Skeletal muscle tissue (tissue), 3 donors: ENCODE measurements at regions not wholly inside any gene's neighbourhood (a gene's known extent, or its start where the extent isn't known, plus 50 kb on each side); places are given as distances from the start of the nearest gene placed in this dataset.

Experiments
- H3K27ac ChIP-seq: one replicate; pipeline ENCODE4 v1.7.0; 2013; ENCODE audit warnings: mild to moderate bottlenecking, low read depth, low read length, inconsistent platforms
- H3K27me3 ChIP-seq, 3 donors: one replicate each; pipeline ENCODE4 v1.7.0; 2013; ENCODE audit warnings: low read length in 3 of 3; ENCODE audit not compliant: control insufficient read depth in 3 of 3, insufficient read depth in 3 of 3
- H3K36me3 ChIP-seq, 3 donors: one replicate each; pipeline ENCODE4 v1.7.0; 2013; ENCODE audit warnings: low read length in 3 of 3; ENCODE audit not compliant: control insufficient read depth in 3 of 3, insufficient read depth in 3 of 3
- H3K4me1 ChIP-seq, 3 donors: one replicate each; pipeline ENCODE4 v1.7.0; 2013; ENCODE audit warnings: low read length in 3 of 3, mild to moderate bottlenecking in 3 of 3; ENCODE audit not compliant: control insufficient read depth in 3 of 3, insufficient read depth in 3 of 3
- H3K4me3 ChIP-seq, 3 donors: one replicate each; pipeline ENCODE4 v1.7.0; 2013; ENCODE audit warnings: low read length in 3 of 3
- H3K9ac ChIP-seq, 3 donors: one replicate each; pipeline ENCODE4 v1.7.0; 2013; ENCODE audit warnings: low read length in 3 of 3, mild to moderate bottlenecking in 3 of 3, moderate library complexity in 2 of 3, low read depth in 1 of 3
- H3K9me3 ChIP-seq, 3 donors: one replicate each; pipeline ENCODE4 v1.7.0; 2013; ENCODE audit warnings: low read length in 3 of 3; ENCODE audit not compliant: control insufficient read depth in 3 of 3
- donor health status: Osteomylitis.

DNA sequence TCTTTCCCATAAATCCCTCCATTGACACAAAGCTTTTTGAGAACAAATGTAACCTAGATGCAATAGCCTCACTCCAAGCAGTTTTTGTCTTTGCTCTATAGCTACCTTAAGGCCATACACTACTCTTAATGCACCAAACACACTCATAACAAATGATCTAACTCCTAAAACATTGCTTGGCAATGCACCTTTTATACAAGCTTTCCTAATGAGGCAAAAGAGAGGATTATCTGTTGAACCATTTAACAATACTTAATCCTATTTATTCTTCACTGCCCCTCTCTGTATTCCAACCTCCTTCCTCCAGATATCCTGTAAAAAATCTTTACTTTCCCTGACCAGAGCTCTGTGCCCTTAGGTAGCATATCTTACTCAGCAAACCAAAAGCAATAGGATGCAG, 558.1 kb upstream of the MDFIC2 start:
- H3K36me3 ChIP-seq = no peaks in the 10 kb centered on the region
- H3K4me1 ChIP-seq = no peaks in the 10 kb centered on the region
- peaks cover 0 to 2% (median 0%) of the 10 kb centered on the region in 3 donors for H3K9me3 ChIP-seq
- no peak overlapping the region for H3K27ac ChIP-seq
- H3K4me3 ChIP-seq = no peak overlapping the region
- H3K9ac ChIP-seq = no peak overlapping the region
- H3K27me3 ChIP-seq = no peaks in the 10 kb centered on the region

- Histone ChIP-seq H3K36me3 (no peaks in the 10 kb centered on the region), H3K27ac (no peak overlapping the region), H3K27me3 (no peaks in the 10 kb centered on the region), H3K4me3 (no peak overlapping the region), H3K9me3 (peaks cover 0 to 5% (median 2%) of the 10 kb centered on the region in 3 donors), H3K9ac (no peak overlapping the region), H3K4me1 (no peaks in the 10 kb centered on the region)
Observed at GRCh38 chr3:70868561-70868960, 556.1 kb upstream of the MDFIC2 start.

- Histone ChIP-seq H3K9ac (no peak overlapping the region), H3K4me1 (no peaks in the 10 kb centered on the region), H3K9me3 (peaks cover 0 to 5% (median 0%) of the 10 kb centered on the region in 3 donors), H3K27ac (no peak overlapping the region), H3K36me3 (no peaks in the 10 kb centered on the region), H3K27me3 (no peaks in the 10 kb centered on the region), H3K4me3 (no peak overlapping the region)
Observed at GRCh38 chr3:70863049-70863448, 550.6 kb upstream of the MDFIC2 start.

DNA sequence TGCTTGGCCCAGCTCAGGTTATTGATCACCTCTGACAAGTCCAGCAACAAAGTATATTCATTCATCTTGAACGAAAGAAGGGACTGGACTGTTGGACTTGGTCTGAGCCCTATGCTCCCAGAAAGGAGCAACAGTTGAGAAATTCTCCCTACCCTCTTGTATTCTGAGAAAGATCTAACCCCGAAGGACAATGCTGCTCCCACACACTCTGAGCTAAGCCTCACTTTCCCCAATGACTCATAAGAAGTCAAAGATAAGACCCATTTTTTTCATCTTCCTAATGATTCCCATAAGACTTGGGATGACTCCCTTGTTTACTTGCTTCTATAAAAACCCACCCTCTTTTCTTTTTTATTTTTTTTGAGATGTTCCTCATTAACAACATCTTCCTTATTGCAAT, 549.4 kb upstream of the MDFIC2 start:
- H3K27me3 ChIP-seq = no peaks in the 10 kb centered on the region
- no peak overlapping the region for H3K4me3 ChIP-seq
- no peak overlapping the region for H3K9ac ChIP-seq
- peaks cover 0 to 5% (median 0%) of the 10 kb centered on the region in 3 donors for H3K9me3 ChIP-seq
- peak overlapping the region; percentile 34 for H3K27ac ChIP-seq
- no peaks in the 10 kb centered on the region for H3K36me3 ChIP-seq
- no peaks in the 10 kb centered on the region for H3K4me1 ChIP-seq

DNA sequence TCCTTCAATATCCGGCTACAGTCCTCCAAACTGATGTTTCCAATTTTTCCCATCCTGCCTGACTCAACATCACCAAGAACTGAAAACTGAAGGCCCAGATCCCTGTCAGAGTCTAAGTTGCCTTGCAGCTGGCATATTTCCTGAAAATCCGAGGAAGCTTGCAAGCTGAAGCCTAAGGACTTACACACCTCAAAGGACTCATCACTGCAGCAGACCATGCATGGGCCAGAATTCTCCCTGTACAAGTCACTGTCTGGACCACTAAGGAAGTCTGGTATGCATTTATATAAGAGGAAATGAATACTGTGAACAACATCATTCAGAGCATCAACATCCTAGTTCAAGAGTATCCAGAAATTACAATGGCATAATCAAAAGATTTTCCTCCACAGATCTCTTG, 548.8 kb upstream of the MDFIC2 start:
- no peak overlapping the region for H3K9ac ChIP-seq
- H3K27me3 ChIP-seq = no peaks in the 10 kb centered on the region
- no peak overlapping the region for H3K4me3 ChIP-seq
- H3K9me3 ChIP-seq = peaks cover 0 to 5% (median 0%) of the 10 kb centered on the region in 3 donors
- H3K27ac ChIP-seq = peak overlapping the region; percentile 34
- H3K36me3 ChIP-seq = no peaks in the 10 kb centered on the region
- H3K4me1 ChIP-seq = no peaks in the 10 kb centered on the region

- H3K4me3 ChIP-seq = no peak overlapping the region
- H3K27ac ChIP-seq = no peak overlapping the region
- no peaks in the 10 kb centered on the region for H3K27me3 ChIP-seq
- no peaks in the 10 kb centered on the region for H3K9me3 ChIP-seq
- H3K4me1 ChIP-seq = peaks cover 0 to 3% (median 0%) of the 10 kb centered on the region in 3 donors
- H3K36me3 ChIP-seq = no peaks in the 10 kb centered on the region
- H3K9ac ChIP-seq = no peak overlapping the region
Observed at GRCh38 chr3:70857916-70858315, 545.5 kb upstream of the MDFIC2 start.

- no peak overlapping the region for H3K9ac ChIP-seq
Observed at GRCh38 chr3:70856414-70857162, 544.1 kb upstream of the MDFIC2 start.

DNA sequence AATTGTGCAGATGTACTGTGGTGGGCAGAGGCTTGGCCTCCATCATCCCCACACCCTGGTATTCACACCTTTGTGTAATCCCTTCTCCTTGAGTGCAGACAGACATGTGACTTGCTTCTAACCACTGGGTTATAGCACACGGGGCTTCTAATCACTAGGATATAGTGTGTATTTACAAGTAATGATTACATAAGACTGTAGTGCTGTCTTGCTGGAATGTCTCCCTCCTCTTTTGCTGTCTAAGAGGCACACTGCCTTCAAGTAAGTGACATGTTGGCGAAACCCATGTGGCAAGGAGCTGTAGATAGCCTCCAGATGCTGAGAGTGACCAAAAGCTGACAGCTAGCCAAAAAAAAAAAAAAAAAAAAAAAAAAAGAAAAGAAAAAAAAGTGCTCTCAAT, 542.7 kb upstream of the MDFIC2 start:
- Histone ChIP-seq H3K9me3 (no peaks in the 10 kb centered on the region), H3K9ac (no peak overlapping the region), H3K36me3 (no peaks in the 10 kb centered on the region), H3K4me1 (peaks cover 3 to 7% (median 4%) of the 10 kb centered on the region in 3 donors), H3K27ac (no peak overlapping the region), H3K27me3 (no peaks in the 10 kb centered on the region), H3K4me3 (no peak overlapping the region)

More at GRCh38 chr3:70856414-70857162, 544.1 kb upstream of the MDFIC2 start:
- Histone ChIP-seq H3K4me1 (peaks cover 2 to 4% (median 3%) of the 10 kb centered on the region in 3 donors), H3K36me3 (no peaks in the 10 kb centered on the region), H3K27ac (no peak overlapping the region), H3K4me3 (no peak overlapping the region), H3K9me3 (no peaks in the 10 kb centered on the region), H3K27me3 (no peaks in the 10 kb centered on the region)

GRCh38 chr3:70854108-70854507, 541.7 kb upstream of the MDFIC2 start:
- Histone ChIP-seq H3K9me3 (no peaks in the 10 kb centered on the region), H3K4me3 (no peak overlapping the region), H3K27ac (no peak overlapping the region), H3K27me3 (no peaks in the 10 kb centered on the region), H3K36me3 (no peaks in the 10 kb centered on the region), H3K4me1 (peaks cover 3 to 7% (median 4%) of the 10 kb centered on the region in 3 donors), H3K9ac (no peak overlapping the region)

GRCh38 chr3:70853161-70853944, 540.9 kb upstream of the MDFIC2 start:
- Histone ChIP-seq H3K27ac (no peak overlapping the region), H3K27me3 (no peaks in the 10 kb centered on the region), H3K36me3 (no peaks in the 10 kb centered on the region), H3K4me1 (peaks cover 3 to 7% (median 4%) of the 10 kb centered on the region in 3 donors), H3K9ac (no peak overlapping the region), H3K9me3 (no peaks in the 10 kb centered on the region), H3K4me3 (no peak overlapping the region)
